ENCODE measurements at regions not wholly inside any gene's neighbourhood (a gene's known extent, or its start where the extent isn't known, plus 50 kb on each side); places are given as distances from the start of the nearest gene placed in this dataset.

DNA sequence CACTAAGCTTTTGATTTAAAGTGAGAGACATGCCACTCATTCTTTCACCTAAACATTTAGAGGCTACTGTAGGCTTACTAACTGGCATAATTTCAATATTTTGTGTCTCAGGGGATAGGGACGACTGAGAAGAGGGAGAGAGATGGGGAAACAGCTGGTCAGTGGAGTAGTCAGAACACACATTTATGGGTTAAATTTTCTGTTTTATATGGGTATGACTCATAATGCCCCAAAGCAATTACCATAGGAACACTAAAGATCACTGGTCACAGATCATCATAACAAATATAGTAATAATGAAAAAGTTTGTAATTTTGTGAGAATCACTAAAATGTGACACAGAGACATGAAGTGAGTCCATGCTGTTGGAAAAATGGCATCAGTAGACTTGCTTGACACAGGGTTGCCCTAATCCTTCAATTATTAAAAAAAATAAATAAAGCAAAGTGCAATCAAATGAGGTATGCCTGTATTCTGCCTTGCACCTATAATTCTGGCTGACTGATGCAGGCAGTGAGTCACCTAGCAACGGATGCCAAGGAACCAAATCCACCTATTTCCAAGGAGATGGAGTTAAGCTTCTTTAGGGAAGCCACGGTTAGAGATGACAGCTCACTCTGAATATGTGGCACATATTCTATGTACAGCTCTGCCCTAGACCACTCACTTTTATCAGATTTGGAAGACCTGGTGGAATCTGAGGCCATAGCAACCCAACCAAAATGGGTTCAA lies 166.1 kb downstream of the MARCHF11 start:
- DNase-seq, result no peak

DNA sequence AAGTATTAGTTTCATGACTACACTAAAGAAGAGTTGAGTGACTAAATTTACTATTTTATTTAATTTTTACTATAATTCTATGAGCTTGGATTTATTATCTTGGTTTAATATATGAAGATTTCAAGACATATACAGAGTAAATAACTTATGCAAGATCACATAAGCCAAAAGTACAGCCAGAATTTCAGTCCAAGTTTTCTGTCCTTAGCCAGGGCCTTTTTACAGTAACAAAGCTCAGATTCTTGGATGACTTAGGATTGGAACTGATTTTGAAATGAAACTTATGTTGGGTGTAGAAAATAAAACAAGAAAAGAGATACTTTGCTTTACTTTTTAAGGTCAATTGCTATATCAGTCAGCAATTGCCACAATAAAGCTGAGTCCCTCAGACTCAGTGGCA lies 170.3 kb downstream of the MARCHF11 start:
- no peak for DNase-seq

DNA sequence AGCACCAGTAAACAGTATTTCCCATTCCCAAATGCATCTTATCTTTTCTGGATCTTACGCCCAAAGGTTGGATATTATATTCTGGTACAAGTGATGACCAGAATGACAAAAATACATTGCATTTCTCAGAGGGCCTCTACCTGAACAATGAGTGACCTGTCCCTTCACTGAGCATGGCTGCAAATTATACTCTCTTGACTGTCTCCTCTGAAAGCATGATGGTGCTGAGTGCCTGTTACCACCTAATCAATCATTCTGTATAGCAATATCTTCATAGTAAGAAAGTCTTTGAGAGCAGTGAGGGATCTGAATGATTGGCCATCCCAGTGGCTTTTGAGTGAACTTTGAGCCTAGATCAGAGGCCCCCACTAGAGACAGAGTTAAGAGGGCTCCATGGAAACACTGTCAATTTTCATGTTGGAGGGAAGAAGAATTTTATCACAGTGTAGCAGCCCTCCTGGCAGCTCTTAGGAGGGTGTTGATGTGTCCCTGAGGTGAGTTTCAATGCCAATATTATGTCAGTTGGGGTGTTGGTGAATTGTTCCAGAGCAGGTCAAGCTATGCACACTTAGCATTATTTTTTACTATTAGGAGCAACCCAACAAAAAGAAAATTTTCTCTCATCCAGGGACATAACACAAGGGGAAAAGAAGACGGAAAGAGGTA lies 171.7 kb downstream of the MARCHF11 start:
- DNase-seq, result no peak

DNA sequence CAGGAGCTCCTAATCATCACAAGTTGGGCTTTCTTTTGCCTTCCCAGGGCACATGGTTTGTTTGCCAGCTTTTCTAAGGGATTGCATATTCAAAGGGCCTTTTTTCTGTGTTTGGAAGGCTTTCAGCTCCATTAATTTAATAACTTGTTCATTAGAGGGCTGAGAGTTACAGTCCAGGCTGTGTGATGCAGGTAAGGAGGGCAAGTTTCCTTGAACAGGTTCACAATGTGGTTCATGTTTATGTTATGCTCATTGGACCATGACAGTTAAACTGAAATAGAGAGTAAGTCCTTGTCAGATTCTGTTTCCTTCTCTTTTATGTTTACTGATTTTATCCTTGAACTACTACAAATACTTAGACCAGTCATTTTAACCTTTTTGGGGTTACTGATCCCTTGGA lies 174.4 kb downstream of the MARCHF11 start:
- no peak for DNase-seq

DNA sequence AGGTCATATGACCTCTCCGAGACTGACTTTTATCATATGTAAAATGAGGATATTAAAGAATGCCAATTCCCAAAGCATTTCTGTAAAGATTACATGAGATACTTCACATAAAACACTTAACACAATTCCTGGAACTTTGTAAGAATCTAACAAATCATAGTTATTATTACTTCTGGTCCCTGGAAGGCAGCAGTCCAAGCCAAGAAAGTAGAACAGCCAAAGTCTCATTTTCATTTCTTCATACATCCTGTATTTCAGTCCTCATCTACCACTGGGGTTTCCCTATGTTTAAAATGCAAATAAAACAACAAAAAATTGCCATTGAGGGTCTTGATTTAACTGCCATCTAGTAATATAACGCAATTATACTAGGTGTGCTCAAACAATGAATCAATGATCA lies 179.5 kb downstream of the MARCHF11 start:
- DNase-seq, result no peak

DNA sequence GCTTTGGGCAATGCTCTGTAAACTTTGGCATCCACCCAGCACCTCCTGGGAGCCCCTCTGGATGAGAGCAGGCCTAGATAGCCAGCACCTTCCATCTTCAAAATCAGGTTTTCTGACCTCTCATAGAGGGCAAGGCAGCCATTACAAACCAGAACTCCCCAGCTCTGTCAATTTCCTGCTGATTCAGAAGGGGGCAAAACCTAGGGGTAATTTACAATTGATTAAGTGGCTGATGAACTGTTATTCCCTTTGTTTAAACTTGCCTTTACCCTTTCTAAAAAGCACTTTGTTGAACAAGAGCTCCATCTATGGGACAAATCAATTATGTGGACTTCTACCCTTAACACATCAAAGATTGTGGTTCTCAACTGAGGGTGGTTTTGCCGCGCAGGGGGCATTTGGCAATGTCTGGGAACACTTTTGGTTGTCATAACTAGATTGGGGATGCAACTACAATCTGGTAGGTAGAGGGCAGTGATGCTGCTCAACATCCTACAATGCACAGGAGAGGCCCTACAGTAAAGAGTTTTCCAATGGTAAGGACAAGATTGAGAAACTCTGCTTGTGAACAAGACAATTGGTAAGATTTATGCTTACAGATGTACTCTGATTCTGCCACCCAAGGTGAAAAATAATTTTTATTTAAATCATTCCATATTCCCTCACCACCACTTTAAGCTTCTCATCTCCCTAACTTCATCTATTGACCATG lies 184.1 kb downstream of the MARCHF11 start:
- peak; percentile 9 for DNase-seq

DNA sequence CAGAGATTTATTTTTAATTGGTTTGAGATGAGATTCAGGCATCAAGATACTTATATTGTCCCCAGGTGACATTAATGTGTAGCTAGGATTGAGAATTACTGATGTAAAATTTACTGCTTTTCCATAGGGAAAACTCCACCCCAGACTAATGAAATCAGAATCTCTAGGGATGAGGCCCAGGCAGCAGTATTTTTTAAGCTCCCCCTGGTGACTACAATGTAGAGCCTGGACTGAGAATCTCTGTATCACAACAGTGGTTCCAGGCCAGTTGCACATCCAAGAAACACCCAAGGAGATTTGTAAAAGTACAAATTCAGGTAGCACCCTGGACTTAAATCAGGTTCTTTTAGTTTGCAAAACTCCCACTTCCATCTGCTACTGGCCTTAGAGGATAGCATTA lies 185.7 kb downstream of the MARCHF11 start:
- no peak for DNase-seq

DNA sequence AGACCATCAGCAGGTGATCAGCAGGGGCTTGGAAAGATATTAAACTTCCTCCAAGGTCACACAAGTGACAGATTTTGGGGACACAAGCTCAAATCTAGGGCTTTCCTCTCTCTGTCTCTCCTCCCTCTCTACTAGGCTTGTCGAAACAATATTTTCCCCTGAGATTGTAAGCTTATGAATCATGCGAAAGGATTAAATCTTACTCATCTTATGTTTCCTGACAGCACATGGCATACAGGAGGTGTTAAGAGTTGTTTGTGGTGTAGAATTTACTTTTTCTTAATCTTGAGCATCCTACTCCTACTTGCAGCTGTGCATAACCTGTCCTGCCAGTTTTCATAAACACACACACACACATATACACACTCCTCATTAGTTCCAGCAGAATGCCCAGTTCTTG lies 186.3 kb downstream of the MARCHF11 start:
- DNase-seq, result no peak

DNA sequence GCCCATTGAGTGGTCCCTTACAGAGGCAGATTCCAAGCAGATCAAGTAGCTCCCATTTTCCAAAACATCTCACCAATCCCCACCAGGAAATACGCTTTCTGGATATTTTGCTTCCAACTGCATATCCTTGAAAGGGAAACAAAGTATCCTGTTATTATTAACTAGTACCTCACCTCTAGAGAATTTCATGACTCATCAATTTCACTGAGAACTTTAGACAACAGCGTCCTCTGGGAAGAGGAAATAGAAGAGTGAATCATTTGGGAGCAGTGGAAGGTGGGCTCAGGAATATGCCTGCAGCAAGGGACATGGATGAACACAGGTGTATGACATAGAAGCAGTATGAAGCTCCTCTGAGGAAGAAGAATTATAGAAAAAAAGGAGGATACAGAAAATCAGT lies 186.7 kb downstream of the MARCHF11 start:
- no peak for DNase-seq

DNA sequence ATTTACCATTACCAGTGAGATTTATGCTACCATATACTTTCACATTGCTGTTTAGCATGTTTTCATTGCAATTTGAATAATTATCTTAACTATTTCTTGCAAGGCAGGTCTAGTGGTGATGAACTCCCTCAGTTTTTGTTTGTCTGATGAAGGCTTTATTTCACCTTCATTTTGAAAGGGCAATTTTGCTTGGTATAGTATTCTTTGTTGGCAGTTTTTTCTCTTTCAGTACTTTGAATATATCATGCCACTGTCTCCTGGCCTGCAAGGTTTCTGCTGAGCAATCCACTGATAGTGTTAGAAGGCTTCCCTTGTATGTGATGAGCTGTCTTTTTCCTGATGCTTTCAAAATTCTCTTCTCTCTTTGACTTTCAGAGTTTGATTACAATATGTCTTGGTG lies 188.0 kb downstream of the MARCHF11 start:
- no peak for DNase-seq

Measured in COR-L47 (cell line).